ENCODE measurements at regions not wholly inside any gene's neighbourhood (a gene's known extent, or its start where the extent isn't known, plus 50 kb on each side); places are given as distances from the start of the nearest gene placed in this dataset.

- TF ChIP-seq, protein P1, sequence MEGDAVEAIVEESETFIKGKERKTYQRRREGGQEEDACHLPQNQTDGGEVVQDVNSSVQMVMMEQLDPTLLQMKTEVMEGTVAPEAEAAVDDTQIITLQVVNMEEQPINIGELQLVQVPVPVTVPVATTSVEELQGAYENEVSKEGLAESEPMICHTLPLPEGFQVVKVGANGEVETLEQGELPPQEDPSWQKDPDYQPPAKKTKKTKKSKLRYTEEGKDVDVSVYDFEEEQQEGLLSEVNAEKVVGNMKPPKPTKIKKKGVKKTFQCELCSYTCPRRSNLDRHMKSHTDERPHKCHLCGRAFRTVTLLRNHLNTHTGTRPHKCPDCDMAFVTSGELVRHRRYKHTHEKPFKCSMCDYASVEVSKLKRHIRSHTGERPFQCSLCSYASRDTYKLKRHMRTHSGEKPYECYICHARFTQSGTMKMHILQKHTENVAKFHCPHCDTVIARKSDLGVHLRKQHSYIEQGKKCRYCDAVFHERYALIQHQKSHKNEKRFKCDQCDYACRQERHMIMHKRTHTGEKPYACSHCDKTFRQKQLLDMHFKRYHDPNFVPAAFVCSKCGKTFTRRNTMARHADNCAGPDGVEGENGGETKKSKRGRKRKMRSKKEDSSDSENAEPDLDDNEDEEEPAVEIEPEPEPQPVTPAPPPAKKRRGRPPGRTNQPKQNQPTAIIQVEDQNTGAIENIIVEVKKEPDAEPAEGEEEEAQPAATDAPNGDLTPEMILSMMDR (IDR thresholded peaks at IDR 0.05) = no peak
- no peak for TF ChIP-seq POLR2A (IDR thresholded peaks at IDR 0.05)
Measured at GRCh38 chr18:38887671-38888020, 1322.0 kb upstream of the CELF4 start.

All from Peyer's patch (tissue), 4 donors.